ENCODE measurements at regions not wholly inside any gene's neighbourhood (a gene's known extent, or its start where the extent isn't known, plus 50 kb on each side); places are given as distances from the start of the nearest gene placed in this dataset.

- no peaks in the 10 kb centered on the region for H3K9me3 ChIP-seq (ENCODE audit: control insufficient read depth, insufficient read depth, low read length)
- peaks cover 3% of the 10 kb centered on the region for H3K27me3 ChIP-seq (ENCODE audit: control insufficient read depth, insufficient read depth, low read length)
- ChIA-PET POLR2A (no interaction called here), CTCF (no interaction called here)
- no peak for TF ChIP-seq CTCF (IDR thresholded peaks at IDR 0.05; ENCODE audit: low read depth, low read length)
- no peak for DNase-seq (ENCODE audit: low read depth, low spot score)
- no peak overlapping the region for H3K27ac ChIP-seq (ENCODE audit: low read depth, low read length)
- no peak overlapping the region for H3K4me3 ChIP-seq (ENCODE audit: low read depth, low read length)
Observed at GRCh38 chr2:158049129-158049855, 52.4 kb upstream of the UPP2 start.

- ChIA-PET CTCF (no interaction called here), POLR2A (no interaction called here)
- no peak for TF ChIP-seq CTCF (IDR thresholded peaks at IDR 0.05; ENCODE audit: low read depth, low read length)
- Histone ChIP-seq H3K4me3 (ENCODE audit: low read depth, low read length) (no peak overlapping the region), H3K27me3 (ENCODE audit: control insufficient read depth, insufficient read depth, low read length) (peaks cover 3% of the 10 kb centered on the region), H3K9me3 (ENCODE audit: control insufficient read depth, insufficient read depth, low read length) (no peaks in the 10 kb centered on the region), H3K27ac (ENCODE audit: low read depth, low read length) (no peak overlapping the region)
- DNase-seq (ENCODE audit: low read depth, low spot score): no peak
Observed at GRCh38 chr2:158048327-158048726, 53.3 kb upstream of the UPP2 start.

GRCh38 chr2:158047156-158047611 is 54.5 kb upstream of the UPP2 start:
- ChIA-PET CTCF (interaction anchor here (0.7 to 2.1 kb wide), 2 partner anchors 23 to 707 kb away, joined by 3 to 8 read pairs; no protein-coding TSS in a partner anchor), POLR2A (no interaction called here)
- Histone ChIP-seq H3K27me3 (ENCODE audit: control insufficient read depth, insufficient read depth, low read length) (peaks cover 3% of the 10 kb centered on the region), H3K4me3 (ENCODE audit: low read depth, low read length) (no peak overlapping the region), H3K27ac (ENCODE audit: low read depth, low read length) (no peak overlapping the region), H3K9me3 (ENCODE audit: control insufficient read depth, insufficient read depth, low read length) (no peaks in the 10 kb centered on the region)
- TF ChIP-seq CTCF (IDR thresholded peaks at IDR 0.05; ENCODE audit: low read depth, low read length): no peak
- DNase-seq (ENCODE audit: low read depth, low spot score): no peak

- POLR2A ChIA-PET: no interaction called here
- CTCF ChIA-PET: interaction anchor here (1.0 to 2.1 kb wide), 2 partner anchors 22 to 708 kb away, joined by 3 to 8 read pairs; no protein-coding TSS in a partner anchor
- H3K9me3 ChIP-seq (ENCODE audit: control insufficient read depth, insufficient read depth, low read length): no peaks in the 10 kb centered on the region
- H3K27ac ChIP-seq (ENCODE audit: low read depth, low read length): no peak overlapping the region
- no peak for TF ChIP-seq CTCF (IDR thresholded peaks at IDR 0.05; ENCODE audit: low read depth, low read length)
- H3K4me3 ChIP-seq (ENCODE audit: low read depth, low read length): no peak overlapping the region
- DNase-seq (ENCODE audit: low read depth, low spot score): no peak
- peaks cover 3% of the 10 kb centered on the region for H3K27me3 ChIP-seq (ENCODE audit: control insufficient read depth, insufficient read depth, low read length)
Observed at GRCh38 chr2:158046121-158046880, 55.4 kb upstream of the UPP2 start.

- ChIA-PET POLR2A (no interaction called here), CTCF (interaction anchor here (1.0 kb wide), 1 partner anchor 709 kb away, joined by 3 read pairs; no protein-coding TSS in a partner anchor)
- no peak for TF ChIP-seq CTCF (IDR thresholded peaks at IDR 0.05; ENCODE audit: low read depth, low read length)
- DNase-seq (ENCODE audit: low read depth, low spot score): no peak
- Histone ChIP-seq H3K27me3 (ENCODE audit: control insufficient read depth, insufficient read depth, low read length) (peaks cover 3% of the 10 kb centered on the region), H3K9me3 (ENCODE audit: control insufficient read depth, insufficient read depth, low read length) (no peaks in the 10 kb centered on the region), H3K4me3 (ENCODE audit: low read depth, low read length) (no peak overlapping the region), H3K27ac (ENCODE audit: low read depth, low read length) (no peak overlapping the region)
Observed at GRCh38 chr2:158045362-158045761, 56.3 kb upstream of the UPP2 start.

All from AG04450 (cell line).